ENCODE measurements at regions not wholly inside any gene's neighbourhood (a gene's known extent, or its start where the extent isn't known, plus 50 kb on each side); places are given as distances from the start of the nearest gene placed in this dataset.

DNA sequence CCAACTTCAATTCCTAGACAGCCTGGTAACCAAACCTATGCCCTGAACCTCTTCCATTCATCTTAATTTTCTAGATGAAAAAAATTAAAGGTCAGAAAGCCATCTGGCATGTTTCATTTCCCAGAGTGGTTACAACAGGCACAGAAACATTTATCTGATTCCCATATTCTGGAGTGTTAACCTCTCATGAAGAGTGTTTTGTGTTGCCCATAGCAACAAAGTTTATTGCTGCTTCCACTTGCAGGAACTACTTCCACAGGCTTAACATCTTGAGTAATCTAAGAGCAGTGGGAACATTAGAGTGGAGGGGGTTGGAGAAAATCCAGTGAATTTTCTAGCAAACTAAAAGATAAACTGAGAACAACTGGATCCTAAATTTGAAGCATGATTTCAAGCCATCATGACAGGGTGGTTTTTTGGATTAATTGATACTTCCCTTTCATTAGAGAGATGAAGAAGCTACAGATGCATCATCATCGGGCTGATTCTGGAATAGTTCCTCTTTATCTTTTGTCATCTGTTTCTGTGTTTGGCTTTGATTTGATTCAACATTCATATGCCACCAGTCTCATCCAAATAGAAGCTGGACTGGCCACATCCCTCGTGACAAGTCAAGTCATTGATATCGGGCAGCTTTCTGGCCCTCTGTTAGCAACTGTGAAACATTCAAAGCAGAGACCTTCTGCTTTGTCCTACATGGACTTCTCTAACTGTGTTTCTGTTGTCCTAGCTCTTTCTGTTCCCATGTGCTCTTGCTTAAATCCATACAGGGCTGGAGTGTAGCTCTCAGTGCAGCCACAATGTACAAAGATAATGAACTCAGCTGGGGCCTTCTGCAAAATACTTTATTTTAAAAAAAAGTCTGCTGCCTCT, 167.3 kb downstream of the MID1IP1 start:
- no peak for FAIRE-seq
- Histone ChIP-seq H3K27me3 (ENCODE audit: control insufficient read depth in 2 of 2, insufficient read depth in 2 of 2, low read length in 2 of 2) (no peaks in the 10 kb centered on the region), H3K4me1 (replicated peaks in 1 of 2; ENCODE audit: control insufficient read depth in 2 of 2, insufficient read depth in 2 of 2, low read length in 2 of 2) (no peaks in the 10 kb centered on the region), H3K4me2 (ENCODE audit: insufficient read depth, low read length) (no peak overlapping the region), H2AFZ (ENCODE audit: low read depth, low read length) (no peak overlapping the region), H4K20me1 (replicated peaks; ENCODE audit: control insufficient read depth, insufficient read depth, low read length) (no peaks in the 10 kb centered on the region), H3K27ac (ENCODE audit: extremely low read depth, low read depth, low read length) (no peak overlapping the region), H3K9me3 (replicated peaks; ENCODE audit: control insufficient read depth, insufficient read depth, low read depth, low read length) (no peaks in the 10 kb centered on the region), H3K4me3 (no peak overlapping the region), H3K9me1 (ENCODE audit: control insufficient read depth, insufficient read depth, low read length) (no peaks in the 10 kb centered on the region), H3K79me2 (ENCODE audit: control insufficient read depth, insufficient read depth, low read length) (no peaks in the 10 kb centered on the region), H3K9ac (ENCODE audit: insufficient read depth in 1 of 2, low read depth in 2 of 2, low read length in 2 of 2) (no peak overlapping the region), H3K36me3 (ENCODE audit: control insufficient read depth, insufficient read depth, low read length) (no peaks in the 10 kb centered on the region)
- ATAC-seq: no peak
- intact Hi-C loops (cut with micrococcal nuclease): no loop called here
- WGBS (ENCODE audit: insufficient coverage, low coverage, missing lambda C conversion rate): 14% methylated on average over 3 of the region's 3 CpGs
- CTCF ChIA-PET (ENCODE audit: low intra/inter-chr PET ratio): no interaction called here
- POLR2A ChIA-PET: no interaction called here
- in situ Hi-C loops (cut with MboI): no loop called here
- TF ChIP-seq HOXB6 (CRISPR knock-in tag; IDR thresholded peaks at IDR 0.05; ENCODE audit: borderline replicate concordance) (no peak), RFX1 (IDR thresholded peaks at IDR 0.05) (peak; percentile 41)
- BruUV-seq (replicated peaks): no TSS peak
- DNase-seq (ENCODE audit: extremely low read depth in 1 of 4, low spot score in 3 of 4): no peak

DNA sequence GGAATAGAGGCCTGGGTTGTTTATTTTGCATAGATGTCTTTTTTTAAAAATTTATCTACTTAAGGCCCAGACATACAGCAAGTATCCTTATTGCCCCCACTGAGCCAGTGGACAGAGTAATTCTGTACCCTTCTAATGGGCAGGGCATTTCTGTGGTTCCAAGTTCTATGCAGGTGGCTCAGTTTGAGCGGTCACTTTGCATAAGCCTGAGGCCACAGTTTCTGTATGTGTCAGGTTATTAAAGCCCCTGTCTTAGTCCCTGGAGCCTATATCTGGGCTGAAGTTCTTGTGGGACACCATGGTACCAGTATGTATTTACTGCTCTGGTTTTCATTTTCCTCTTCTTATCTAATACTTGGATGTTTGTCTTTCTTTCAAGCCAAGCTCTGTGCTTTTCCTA, 168.8 kb downstream of the MID1IP1 start:
- no peak overlapping the region for H3K27ac ChIP-seq (ENCODE audit: extremely low read depth, low read depth, low read length)
- no peaks in the 10 kb centered on the region for H3K4me1 ChIP-seq (replicated peaks in 1 of 2; ENCODE audit: control insufficient read depth in 2 of 2, insufficient read depth in 2 of 2, low read length in 2 of 2)
- no peaks in the 10 kb centered on the region for H3K9me1 ChIP-seq (ENCODE audit: control insufficient read depth, insufficient read depth, low read length)
- no peak overlapping the region for H3K4me2 ChIP-seq (ENCODE audit: insufficient read depth, low read length)
- H4K20me1 ChIP-seq (replicated peaks; ENCODE audit: control insufficient read depth, insufficient read depth, low read length): no peaks in the 10 kb centered on the region
- no peaks in the 10 kb centered on the region for H3K79me2 ChIP-seq (ENCODE audit: control insufficient read depth, insufficient read depth, low read length)
- no TSS peak for BruUV-seq (replicated peaks)
- H2AFZ ChIP-seq (ENCODE audit: low read depth, low read length): no peak overlapping the region
- FAIRE-seq (no peak), ATAC-seq (no peak), DNase-seq (ENCODE audit: extremely low read depth in 1 of 4, low spot score in 3 of 4) (no peak)
- no peak overlapping the region for H3K4me3 ChIP-seq
- no peaks in the 10 kb centered on the region for H3K9me3 ChIP-seq (replicated peaks; ENCODE audit: control insufficient read depth, insufficient read depth, low read depth, low read length)
- no peak overlapping the region for H3K9ac ChIP-seq (ENCODE audit: insufficient read depth in 1 of 2, low read depth in 2 of 2, low read length in 2 of 2)
- in situ Hi-C loops (cut with MboI): no loop called here
- ChIA-PET CTCF (ENCODE audit: low intra/inter-chr PET ratio) (no interaction called here), POLR2A (no interaction called here)
- intact Hi-C loops (cut with micrococcal nuclease): no loop called here
- TF ChIP-seq HNRNPUL1 (IDR thresholded peaks at IDR 0.05; ENCODE audit: low read length): no peak
- TF ChIP-seq RBFOX2 (IDR thresholded peaks at IDR 0.05; ENCODE audit: low read depth, low read length): no peak
- TF ChIP-seq ZSCAN32 (CRISPR knock-in tag; IDR thresholded peaks at IDR 0.05): no peak
- TF ChIP-seq GTF2E2 (tag; IDR thresholded peaks at IDR 0.05): no peak
- TF ChIP-seq ZNF212 (CRISPR knock-in tag; IDR thresholded peaks at IDR 0.05): no peak
- TF ChIP-seq, protein P1, sequence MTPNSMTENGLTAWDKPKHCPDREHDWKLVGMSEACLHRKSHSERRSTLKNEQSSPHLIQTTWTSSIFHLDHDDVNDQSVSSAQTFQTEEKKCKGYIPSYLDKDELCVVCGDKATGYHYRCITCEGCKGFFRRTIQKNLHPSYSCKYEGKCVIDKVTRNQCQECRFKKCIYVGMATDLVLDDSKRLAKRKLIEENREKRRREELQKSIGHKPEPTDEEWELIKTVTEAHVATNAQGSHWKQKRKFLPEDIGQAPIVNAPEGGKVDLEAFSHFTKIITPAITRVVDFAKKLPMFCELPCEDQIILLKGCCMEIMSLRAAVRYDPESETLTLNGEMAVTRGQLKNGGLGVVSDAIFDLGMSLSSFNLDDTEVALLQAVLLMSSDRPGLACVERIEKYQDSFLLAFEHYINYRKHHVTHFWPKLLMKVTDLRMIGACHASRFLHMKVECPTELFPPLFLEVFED (CRISPR knock-in tag; conservative IDR thresholded peaks at IDR 0.05): no peak
- TF ChIP-seq ZNF324 (CRISPR knock-in tag; IDR thresholded peaks at IDR 0.05): no peak
- TF ChIP-seq POLR2B (IDR thresholded peaks at IDR 0.05; ENCODE audit: low read depth, partially characterized antibody): no peak
- TF ChIP-seq ERF (CRISPR knock-in tag; IDR thresholded peaks at IDR 0.05): no peak
- no peak for TF ChIP-seq NR4A1 (CRISPR knock-in tag; IDR thresholded peaks at IDR 0.05)
- TF ChIP-seq NR4A1 (tag; IDR thresholded peaks at IDR 0.05): no peak
- TF ChIP-seq ZNF124 (CRISPR knock-in tag; IDR thresholded peaks at IDR 0.05): no peak
- no peak for TF ChIP-seq LCOR (CRISPR knock-in tag; IDR thresholded peaks at IDR 0.05)
- no peak for TF ChIP-seq RBM14 (IDR thresholded peaks at IDR 0.05; ENCODE audit: borderline replicate concordance, insufficient read depth, low read depth, low read length)
- no peaks in the 10 kb centered on the region for H3K27me3 ChIP-seq (ENCODE audit: control insufficient read depth in 2 of 2, insufficient read depth in 2 of 2, low read length in 2 of 2)
- 8% methylated on average over 1 of the region's 1 CpG for WGBS (ENCODE audit: insufficient coverage, low coverage, missing lambda C conversion rate)
- H3K36me3 ChIP-seq (ENCODE audit: control insufficient read depth, insufficient read depth, low read length): no peaks in the 10 kb centered on the region
